ENCODE measurements at regions not wholly inside any gene's neighbourhood (a gene's known extent, or its start where the extent isn't known, plus 50 kb on each side); places are given as distances from the start of the nearest gene placed in this dataset.
"Not testable (repeated sequence)": the region's sequence is repeated elsewhere in the genome, so short reads cannot be mapped to it uniquely, and the experiment has no call there.

DNA sequence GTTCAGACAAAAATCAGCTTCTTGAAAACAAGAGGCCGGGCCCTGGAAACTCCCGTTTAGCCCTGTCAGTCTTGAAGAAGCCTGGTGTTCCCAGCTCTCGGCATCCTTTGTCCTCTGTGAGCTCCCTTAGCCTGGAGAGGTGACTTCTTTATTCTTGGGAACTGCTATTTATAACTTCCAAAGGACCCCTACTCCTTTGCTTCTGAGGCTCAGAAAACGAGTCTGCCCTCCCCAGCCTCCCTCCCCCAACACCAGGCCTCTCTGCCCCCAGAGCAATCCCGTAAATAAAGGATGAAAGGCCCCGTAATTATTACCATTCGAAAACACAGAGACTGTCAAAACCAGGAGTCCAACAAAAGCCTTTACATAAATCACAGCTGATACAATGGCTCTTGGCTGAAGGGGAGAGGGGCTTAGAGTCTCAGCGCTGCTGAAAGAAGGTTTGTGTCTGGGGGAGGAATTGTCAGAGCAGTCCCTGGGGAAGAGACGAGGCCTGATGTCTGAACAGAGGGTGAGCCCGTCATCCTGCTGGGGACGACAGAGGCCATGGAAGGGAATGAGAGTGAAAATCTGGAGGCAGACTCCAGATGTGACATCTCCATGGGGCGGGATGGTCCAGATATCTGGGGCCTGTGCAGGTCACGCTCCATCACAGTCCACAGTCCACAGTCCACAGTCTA is 283.0 kb downstream of the MYCN start:
- no peak overlapping the region for H2AFZ ChIP-seq (ENCODE audit: low read depth, low read length)
- peaks cover 32% of the 10 kb centered on the region for H3K4me1 ChIP-seq (ENCODE audit: insufficient read depth, low read length)
- H3K4me3 ChIP-seq (ENCODE audit: low read length): peak overlapping the region; percentile 5
- H3K36me3 ChIP-seq (ENCODE audit: insufficient read depth, low read length): no peaks in the 10 kb centered on the region
- H3K9me3 ChIP-seq (ENCODE audit: low read length): no peaks in the 10 kb centered on the region
- no peaks in the 10 kb centered on the region for H3K27me3 ChIP-seq (ENCODE audit: insufficient read depth, low read length)

DNA sequence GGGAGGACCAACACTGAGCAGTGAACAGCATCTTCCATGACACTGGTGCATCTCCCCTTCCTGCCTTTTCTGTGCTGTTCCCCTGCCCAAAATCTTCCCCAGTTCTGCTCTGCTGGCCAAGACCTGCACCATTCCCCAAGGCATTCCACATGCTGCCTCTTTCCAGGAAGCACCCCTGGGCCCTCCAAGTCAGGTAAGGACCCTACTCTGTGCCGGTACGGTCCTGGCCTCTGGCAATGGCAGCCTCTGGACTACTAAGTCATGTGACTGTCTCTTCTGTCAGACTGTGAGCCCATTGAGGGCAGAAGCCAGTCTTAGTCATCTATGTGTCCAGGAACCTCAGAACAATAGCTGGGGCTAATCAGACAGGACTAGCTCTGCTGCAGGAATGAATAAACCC is 282.0 kb downstream of the MYCN start:
- Histone ChIP-seq H3K9me3 (ENCODE audit: low read length) (no peaks in the 10 kb centered on the region), H3K27me3 (ENCODE audit: insufficient read depth, low read length) (no peaks in the 10 kb centered on the region), H3K4me1 (ENCODE audit: insufficient read depth, low read length) (peaks cover 36% of the 10 kb centered on the region), H2AFZ (ENCODE audit: low read depth, low read length) (no peak overlapping the region), H3K4me3 (ENCODE audit: low read length) (no peak overlapping the region), H3K36me3 (ENCODE audit: insufficient read depth, low read length) (no peaks in the 10 kb centered on the region)

DNA sequence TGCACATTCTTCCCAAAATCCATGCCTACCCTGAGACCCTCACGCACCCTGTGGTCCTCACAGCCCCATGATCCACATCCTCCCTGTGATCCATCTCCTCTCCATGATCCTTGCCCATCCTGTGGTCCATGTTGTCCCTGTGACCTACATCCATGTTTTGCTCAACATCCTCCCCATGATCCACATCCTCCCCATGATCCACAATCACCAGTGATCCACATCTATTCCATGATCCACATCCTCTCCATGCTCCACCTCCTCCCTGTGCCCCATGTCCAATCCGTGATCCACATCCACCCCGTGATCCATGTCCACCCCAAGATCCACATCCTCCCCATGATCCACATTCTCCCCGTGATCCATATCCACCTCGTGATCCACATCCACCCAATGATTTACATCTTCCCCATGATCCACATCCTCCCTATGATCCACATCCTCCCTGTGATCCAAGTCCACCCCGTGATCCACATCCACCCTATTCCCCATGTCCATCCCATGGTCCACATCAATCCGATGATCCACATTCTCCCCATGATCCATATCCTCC is 281.2 kb downstream of the MYCN start:
- Histone ChIP-seq H3K4me1 (ENCODE audit: insufficient read depth, low read length) (peaks cover 43% of the 10 kb centered on the region), H3K36me3 (ENCODE audit: insufficient read depth, low read length) (no peaks in the 10 kb centered on the region), H3K9me3 (ENCODE audit: low read length) (no peaks in the 10 kb centered on the region), H2AFZ (ENCODE audit: low read depth, low read length) (no peak overlapping the region), H3K4me3 (ENCODE audit: low read length) (no peak overlapping the region), H3K27me3 (ENCODE audit: insufficient read depth, low read length) (no peaks in the 10 kb centered on the region)

DNA sequence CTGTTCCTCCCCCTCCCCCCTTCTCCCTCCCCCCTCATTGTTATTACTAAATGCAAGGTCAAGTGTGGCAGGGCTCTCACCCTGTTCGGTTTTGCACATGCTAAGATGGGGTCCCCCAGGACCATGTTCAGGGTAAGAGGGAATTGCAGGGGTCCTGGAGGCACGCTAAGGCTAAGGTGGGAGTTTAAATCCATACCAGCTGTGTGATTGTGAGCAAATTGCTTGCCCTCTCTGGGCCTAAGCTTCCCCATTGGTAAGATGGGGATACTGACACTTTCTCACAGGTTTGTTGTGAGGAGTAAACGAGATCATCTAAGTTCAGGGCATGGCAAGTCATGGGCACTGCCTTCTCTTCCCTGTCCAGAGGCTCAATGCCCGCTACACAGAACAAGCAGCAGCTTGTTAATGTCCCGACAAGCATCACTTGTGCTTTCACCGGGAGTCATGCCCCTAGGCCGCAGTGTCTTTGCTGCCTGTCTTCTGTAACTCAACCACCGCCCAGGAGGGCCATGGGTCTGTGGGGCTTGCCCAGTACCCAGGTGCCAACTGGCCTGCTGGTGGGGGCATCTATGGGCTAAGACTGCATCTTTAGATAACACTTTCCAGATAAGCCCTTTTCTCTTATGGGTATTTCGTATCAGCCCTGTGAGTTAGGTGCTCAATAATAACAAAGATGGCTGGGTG is 279.1 kb downstream of the MYCN start:
- no peaks in the 10 kb centered on the region for H3K9me3 ChIP-seq (ENCODE audit: low read length)
- no peaks in the 10 kb centered on the region for H3K27me3 ChIP-seq (ENCODE audit: insufficient read depth, low read length)
- H3K4me3 ChIP-seq (ENCODE audit: low read length): no peak overlapping the region
- no peak overlapping the region for H2AFZ ChIP-seq (ENCODE audit: low read depth, low read length)
- H3K4me1 ChIP-seq (ENCODE audit: insufficient read depth, low read length): peaks cover 51% of the 10 kb centered on the region
- no peaks in the 10 kb centered on the region for H3K36me3 ChIP-seq (ENCODE audit: insufficient read depth, low read length)

DNA sequence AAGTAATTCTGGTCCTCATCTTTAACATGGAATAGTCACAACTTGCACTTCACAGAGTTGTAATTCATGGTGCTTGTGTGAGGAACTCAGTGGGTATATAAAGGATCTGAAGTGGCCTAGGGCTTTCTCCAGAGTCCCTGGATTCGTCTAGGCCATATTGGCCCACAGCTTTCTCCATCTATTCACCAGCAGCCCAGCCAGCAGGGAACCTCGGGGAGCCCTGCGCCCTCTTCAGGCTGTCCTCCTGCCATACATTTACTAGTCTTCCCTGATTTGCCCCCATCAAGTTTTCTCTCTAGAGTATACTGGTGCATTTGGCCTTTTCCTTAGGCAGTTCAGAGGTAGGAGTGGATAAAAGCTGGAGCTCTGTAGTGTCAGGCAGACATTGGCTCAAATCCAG is 278.3 kb downstream of the MYCN start:
- H3K4me3 ChIP-seq (ENCODE audit: low read length): no peak overlapping the region
- no peak overlapping the region for H2AFZ ChIP-seq (ENCODE audit: low read depth, low read length)
- H3K9me3 ChIP-seq (ENCODE audit: low read length): no peaks in the 10 kb centered on the region
- H3K4me1 ChIP-seq (ENCODE audit: insufficient read depth, low read length): peaks cover 43% of the 10 kb centered on the region
- H3K27me3 ChIP-seq (ENCODE audit: insufficient read depth, low read length): no peaks in the 10 kb centered on the region
- no peaks in the 10 kb centered on the region for H3K36me3 ChIP-seq (ENCODE audit: insufficient read depth, low read length)

DNA sequence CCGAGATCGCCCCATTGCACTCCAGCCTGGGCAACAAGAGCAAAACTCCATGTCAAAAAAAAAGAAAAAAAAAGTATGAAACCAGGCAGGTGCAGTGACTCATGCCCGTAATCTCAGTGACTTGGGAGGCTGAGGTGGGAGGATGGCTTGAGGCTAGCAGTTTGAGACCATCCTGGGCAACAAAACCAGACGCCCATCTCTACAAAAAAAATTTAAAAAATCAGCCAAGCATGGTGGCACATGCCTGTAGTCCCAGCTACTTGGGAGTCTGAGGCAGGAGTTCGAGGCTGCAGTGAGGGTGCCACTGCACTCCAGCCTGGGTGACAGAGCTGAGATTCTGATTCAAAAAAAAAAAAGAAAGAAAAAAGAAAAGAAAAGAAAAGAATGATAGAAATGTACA is 277.8 kb downstream of the MYCN start:
- H3K4me1 ChIP-seq (ENCODE audit: insufficient read depth, low read length): peaks cover 41% of the 10 kb centered on the region
- H2AFZ ChIP-seq (ENCODE audit: low read depth, low read length): no peak overlapping the region
- H3K4me3 ChIP-seq (ENCODE audit: low read length): no peak overlapping the region
- H3K27me3 ChIP-seq (ENCODE audit: insufficient read depth, low read length): no peaks in the 10 kb centered on the region
- H3K36me3 ChIP-seq (ENCODE audit: insufficient read depth, low read length): no peaks in the 10 kb centered on the region
- H3K9me3 ChIP-seq (ENCODE audit: low read length): no peaks in the 10 kb centered on the region

DNA sequence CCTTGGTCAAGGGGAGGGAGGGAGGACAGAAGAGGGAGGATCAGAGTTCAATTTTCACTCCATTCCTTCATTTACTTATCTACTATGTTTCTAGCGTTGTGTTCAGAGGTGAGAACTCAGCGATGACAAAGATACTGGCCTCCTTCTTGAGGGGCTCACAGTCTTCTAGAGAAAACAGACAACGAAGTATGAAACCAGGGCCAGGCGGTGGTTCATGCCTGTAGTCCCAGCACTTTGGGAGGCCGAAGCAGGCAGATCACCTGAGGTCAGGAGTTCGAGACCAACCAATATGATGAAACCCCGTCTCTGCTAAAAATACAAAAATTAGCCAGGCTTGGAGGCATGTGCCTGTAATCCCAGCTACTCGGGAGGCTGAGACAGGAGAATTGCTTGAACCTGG is 277.4 kb downstream of the MYCN start:
- H3K4me1 ChIP-seq (ENCODE audit: insufficient read depth, low read length): peaks cover 38% of the 10 kb centered on the region
- H2AFZ ChIP-seq (ENCODE audit: low read depth, low read length); H3K4me3 ChIP-seq (ENCODE audit: low read length); H3K9me3 ChIP-seq (ENCODE audit: low read length); H3K27me3 ChIP-seq (ENCODE audit: insufficient read depth, low read length); H3K36me3 ChIP-seq (ENCODE audit: insufficient read depth, low read length): not testable (repeated sequence)

DNA sequence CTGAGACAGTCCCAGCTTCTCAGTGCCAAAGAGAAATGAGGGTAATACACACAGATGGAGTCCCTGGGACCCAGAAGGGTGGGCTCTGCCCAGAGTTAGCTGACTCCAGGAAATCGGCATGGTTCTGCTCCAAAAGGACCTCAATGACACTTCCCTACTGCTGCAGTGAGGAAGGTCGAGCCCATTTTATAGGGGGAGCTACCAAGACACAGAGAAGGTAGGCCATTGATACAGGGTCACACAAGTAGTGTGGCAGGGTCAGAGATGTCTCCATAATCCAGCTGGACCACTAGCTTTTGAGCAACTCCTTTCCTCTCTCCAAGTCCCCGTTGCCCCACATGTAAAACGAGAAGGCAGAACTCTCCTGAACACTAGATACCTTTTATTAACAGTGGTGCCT is 276.9 kb downstream of the MYCN start:
- Histone ChIP-seq H3K9me3 (ENCODE audit: low read length) (no peaks in the 10 kb centered on the region), H3K4me1 (ENCODE audit: insufficient read depth, low read length) (peaks cover 33% of the 10 kb centered on the region), H3K4me3 (ENCODE audit: low read length) (no peak overlapping the region), H2AFZ (ENCODE audit: low read depth, low read length) (no peak overlapping the region), H3K27me3 (ENCODE audit: insufficient read depth, low read length) (no peaks in the 10 kb centered on the region), H3K36me3 (ENCODE audit: insufficient read depth, low read length) (no peaks in the 10 kb centered on the region)

DNA sequence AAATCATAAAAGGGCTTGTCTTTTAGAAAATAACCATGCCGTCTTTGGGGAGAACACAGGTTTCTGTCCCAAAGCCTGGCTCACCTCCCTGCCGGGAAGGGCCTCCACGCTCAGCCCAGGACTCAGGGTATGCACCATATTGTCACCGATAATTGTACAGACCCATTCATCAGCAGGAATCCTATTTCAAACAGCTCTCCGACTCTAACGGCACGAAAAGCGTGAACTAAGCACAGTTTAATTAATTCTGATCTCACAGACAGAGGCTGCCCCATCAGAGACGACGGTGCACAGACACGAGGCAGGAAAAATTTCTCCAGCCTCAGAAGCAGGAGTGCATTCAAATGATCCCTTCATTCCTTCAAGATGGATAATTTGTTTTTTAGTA is 276.2 kb downstream of the MYCN start:
- Histone ChIP-seq H3K9me3 (ENCODE audit: low read length) (no peaks in the 10 kb centered on the region), H3K4me3 (ENCODE audit: low read length) (peak overlapping the region; percentile 28), H2AFZ (ENCODE audit: low read depth, low read length) (peak overlapping the region; percentile 39), H3K4me1 (ENCODE audit: insufficient read depth, low read length) (peaks cover 26% of the 10 kb centered on the region), H3K36me3 (ENCODE audit: insufficient read depth, low read length) (no peaks in the 10 kb centered on the region), H3K27me3 (ENCODE audit: insufficient read depth, low read length) (no peaks in the 10 kb centered on the region)

DNA sequence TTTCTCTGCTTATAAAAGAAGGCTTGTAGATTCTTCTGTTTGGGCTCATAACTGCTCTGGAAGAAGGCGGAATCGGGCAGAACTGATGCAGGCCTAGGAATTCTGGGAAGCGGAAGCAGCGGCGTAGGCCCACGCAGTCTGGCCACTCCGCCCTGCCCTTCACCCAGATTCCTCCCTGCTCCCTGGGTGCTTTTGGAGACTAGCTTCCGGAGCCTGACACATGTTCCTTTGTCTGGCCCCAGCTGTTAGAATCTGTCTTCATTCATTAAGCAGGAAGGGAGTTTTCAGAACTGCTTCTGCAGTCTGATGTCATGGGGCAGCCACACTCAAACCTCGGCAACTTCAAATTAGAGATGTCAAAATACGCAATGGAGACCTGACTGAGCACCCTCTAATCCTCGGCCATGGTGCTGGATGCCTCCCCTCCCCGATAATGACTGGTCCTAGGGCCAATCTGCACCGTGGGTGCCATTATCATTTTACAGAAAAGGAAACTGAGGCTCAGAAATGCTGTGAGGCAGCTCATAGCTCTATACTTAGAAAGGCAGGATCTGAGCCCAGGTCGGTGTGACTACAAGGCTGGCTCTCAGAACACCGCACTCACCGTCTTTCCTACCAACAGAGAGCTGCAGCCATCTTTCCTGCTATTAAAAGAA is 275.7 kb downstream of the MYCN start:
- Histone ChIP-seq H2AFZ (ENCODE audit: low read depth, low read length) (peak overlapping the region; percentile 39), H3K4me3 (ENCODE audit: low read length) (peak overlapping the region; percentile 28), H3K9me3 (ENCODE audit: low read length) (peaks cover 3% of the 10 kb centered on the region), H3K27me3 (ENCODE audit: insufficient read depth, low read length) (no peaks in the 10 kb centered on the region), H3K4me1 (ENCODE audit: insufficient read depth, low read length) (peaks cover 26% of the 10 kb centered on the region), H3K36me3 (ENCODE audit: insufficient read depth, low read length) (no peaks in the 10 kb centered on the region)

DNA sequence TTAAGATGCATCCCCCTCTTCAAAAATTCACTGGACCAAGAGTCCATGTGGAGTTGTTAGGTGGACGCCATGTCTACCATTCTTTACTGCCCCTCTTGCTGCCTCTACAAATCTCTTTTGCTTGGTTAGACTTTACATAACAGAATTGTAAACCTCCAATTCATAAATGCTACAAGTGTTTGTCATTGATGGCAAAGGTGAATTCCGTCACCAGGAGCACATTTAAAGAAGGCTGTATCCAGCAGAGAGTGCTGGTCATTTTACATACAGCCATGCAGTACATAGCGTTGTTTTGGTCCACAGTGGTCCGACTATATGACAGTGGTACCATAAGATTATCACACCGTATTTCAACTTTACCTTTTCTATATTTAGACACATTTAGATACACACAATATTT is 274.5 kb downstream of the MYCN start:
- Histone ChIP-seq H3K27me3 (ENCODE audit: insufficient read depth, low read length) (no peaks in the 10 kb centered on the region), H3K4me3 (ENCODE audit: low read length) (no peak overlapping the region), H3K36me3 (ENCODE audit: insufficient read depth, low read length) (no peaks in the 10 kb centered on the region), H2AFZ (ENCODE audit: low read depth, low read length) (no peak overlapping the region), H3K4me1 (ENCODE audit: insufficient read depth, low read length) (peaks cover 26% of the 10 kb centered on the region), H3K9me3 (ENCODE audit: low read length) (peaks cover 6% of the 10 kb centered on the region)

DNA sequence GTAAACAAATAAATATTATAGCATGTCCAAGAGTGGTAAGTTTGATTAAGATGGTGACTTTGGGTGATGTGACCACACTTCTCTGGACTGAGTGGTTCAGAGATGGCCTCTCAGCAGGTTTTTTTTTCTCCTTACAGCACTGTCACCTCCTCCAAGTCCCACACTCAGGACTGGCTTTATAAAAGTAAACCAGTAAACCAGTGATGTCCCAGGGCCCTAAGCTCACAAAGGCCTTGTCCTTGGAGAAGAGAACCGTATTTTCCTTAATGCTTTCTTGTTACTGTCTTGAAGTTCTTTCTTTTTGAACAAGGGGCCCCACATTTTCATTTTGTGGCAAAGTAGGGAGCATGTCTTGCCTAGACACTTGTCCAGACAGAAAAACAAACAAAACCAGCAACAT is 274.0 kb downstream of the MYCN start:
- no peak overlapping the region for H2AFZ ChIP-seq (ENCODE audit: low read depth, low read length)
- no peaks in the 10 kb centered on the region for H3K36me3 ChIP-seq (ENCODE audit: insufficient read depth, low read length)
- peaks cover 6% of the 10 kb centered on the region for H3K9me3 ChIP-seq (ENCODE audit: low read length)
- peaks cover 26% of the 10 kb centered on the region for H3K4me1 ChIP-seq (ENCODE audit: insufficient read depth, low read length)
- H3K4me3 ChIP-seq (ENCODE audit: low read length): no peak overlapping the region
- no peaks in the 10 kb centered on the region for H3K27me3 ChIP-seq (ENCODE audit: insufficient read depth, low read length)

DNA sequence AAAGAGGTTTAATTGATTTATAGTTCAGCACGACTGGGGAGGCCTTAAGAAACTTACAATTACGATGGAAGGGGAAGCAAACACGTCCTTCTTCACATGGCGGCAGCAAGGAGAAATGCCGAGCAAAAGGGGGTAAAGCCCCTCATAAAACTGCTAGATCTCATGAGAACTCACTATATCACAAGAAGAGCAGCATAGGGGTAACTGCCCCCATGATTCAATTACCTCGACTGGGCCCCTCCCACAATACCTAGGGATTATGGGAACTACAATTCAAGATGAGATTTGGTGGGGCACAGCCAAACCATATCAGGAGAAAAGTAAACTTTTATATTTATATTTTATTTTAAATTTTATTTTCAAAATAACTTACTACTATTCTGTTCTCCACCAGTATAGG is 272.0 kb downstream of the MYCN start:
- Histone ChIP-seq H3K36me3 (ENCODE audit: insufficient read depth, low read length) (no peaks in the 10 kb centered on the region), H3K27me3 (ENCODE audit: insufficient read depth, low read length) (no peaks in the 10 kb centered on the region), H2AFZ (ENCODE audit: low read depth, low read length) (no peak overlapping the region), H3K4me3 (ENCODE audit: low read length) (no peak overlapping the region), H3K9me3 (ENCODE audit: low read length) (peaks cover 6% of the 10 kb centered on the region), H3K4me1 (ENCODE audit: insufficient read depth, low read length) (peaks cover 22% of the 10 kb centered on the region)

All from neuron (in vitro differentiated cells).